Ishikawa (cell line): ENCODE measurements at regions not wholly inside any gene's neighbourhood (a gene's known extent, or its start where the extent isn't known, plus 50 kb on each side); places are given as distances from the start of the nearest gene placed in this dataset.

Experiments
- CEBPB ChIP-seq: IDR thresholded peaks from 2 replicates; pipeline ENCODE4 v1.6.1; 2012
- EP300 ChIP-seq: IDR thresholded peaks from 2 replicates; pipeline ENCODE4 v1.6.1; 2012; ENCODE audit warnings: borderline replicate concordance
- FOXM1 ChIP-seq: IDR thresholded peaks from 2 replicates; pipeline ENCODE4 v1.6.1; 2012; ENCODE audit warnings: low read depth, borderline replicate concordance
- TAF1 ChIP-seq: IDR thresholded peaks from 2 replicates; pipeline ENCODE4 v1.6.1; 2012; ENCODE audit warnings: low read depth, mild to moderate bottlenecking
- ZBTB7A ChIP-seq: IDR thresholded peaks from 2 replicates; pipeline ENCODE4 v1.6.1; 2012; ENCODE audit warnings: low read depth
- TF ChIP-seq, protein P1 (sequence below): IDR thresholded peaks from 2 replicates; pipeline ENCODE4 v1.6.1; 2012
- TF ChIP-seq, protein P2 (sequence below): IDR thresholded peaks from 2 replicates; pipeline ENCODE4 v1.6.1; 2012; ENCODE audit warnings: low read depth, mild to moderate bottlenecking

DNA sequence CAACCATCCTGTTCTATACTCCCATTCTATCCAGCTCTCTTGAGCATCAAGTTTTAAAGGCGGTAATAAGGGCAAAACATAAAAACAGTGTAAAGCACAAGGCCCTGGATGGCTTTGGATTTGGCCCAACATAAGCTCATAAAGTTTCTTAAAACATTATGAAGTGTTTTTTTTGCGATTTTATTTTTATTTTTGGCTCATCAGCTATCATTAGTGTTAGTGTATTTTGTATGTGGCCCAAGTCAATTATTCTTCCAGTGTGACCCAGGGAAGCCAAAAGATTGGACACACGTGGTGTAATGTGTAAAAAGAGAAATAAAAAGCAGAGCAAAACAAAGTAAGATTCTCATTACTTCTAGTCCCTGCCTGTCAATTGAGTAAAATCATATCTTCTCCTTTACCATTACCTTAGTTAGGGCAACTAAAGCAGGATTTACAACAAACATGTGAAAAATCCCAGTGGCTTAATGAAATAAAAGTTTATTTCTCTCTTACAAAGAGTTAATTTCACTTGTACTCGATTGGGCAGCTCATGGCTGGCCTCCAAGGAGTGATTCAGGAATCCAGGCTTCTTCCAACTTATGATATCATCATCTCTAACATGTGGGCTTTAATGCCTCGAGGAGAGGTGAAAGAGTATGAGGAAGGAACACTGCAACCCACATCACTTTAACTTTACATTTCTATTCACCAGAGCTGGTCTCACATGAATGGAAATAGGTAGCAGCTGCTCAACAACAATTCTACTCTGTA, 725.2 kb upstream of the SLITRK1 start:
- TF ChIP-seq TAF1, result no peak
- no peak for TF ChIP-seq FOXM1
- TF ChIP-seq, protein P1, sequence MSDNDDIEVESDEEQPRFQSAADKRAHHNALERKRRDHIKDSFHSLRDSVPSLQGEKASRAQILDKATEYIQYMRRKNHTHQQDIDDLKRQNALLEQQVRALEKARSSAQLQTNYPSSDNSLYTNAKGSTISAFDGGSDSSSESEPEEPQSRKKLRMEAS, result peak; percentile 30; the same call in 1 of the 2 replicates
- no peak for TF ChIP-seq ZBTB7A
- TF ChIP-seq CEBPB, result no peak
- TF ChIP-seq, protein P2, sequence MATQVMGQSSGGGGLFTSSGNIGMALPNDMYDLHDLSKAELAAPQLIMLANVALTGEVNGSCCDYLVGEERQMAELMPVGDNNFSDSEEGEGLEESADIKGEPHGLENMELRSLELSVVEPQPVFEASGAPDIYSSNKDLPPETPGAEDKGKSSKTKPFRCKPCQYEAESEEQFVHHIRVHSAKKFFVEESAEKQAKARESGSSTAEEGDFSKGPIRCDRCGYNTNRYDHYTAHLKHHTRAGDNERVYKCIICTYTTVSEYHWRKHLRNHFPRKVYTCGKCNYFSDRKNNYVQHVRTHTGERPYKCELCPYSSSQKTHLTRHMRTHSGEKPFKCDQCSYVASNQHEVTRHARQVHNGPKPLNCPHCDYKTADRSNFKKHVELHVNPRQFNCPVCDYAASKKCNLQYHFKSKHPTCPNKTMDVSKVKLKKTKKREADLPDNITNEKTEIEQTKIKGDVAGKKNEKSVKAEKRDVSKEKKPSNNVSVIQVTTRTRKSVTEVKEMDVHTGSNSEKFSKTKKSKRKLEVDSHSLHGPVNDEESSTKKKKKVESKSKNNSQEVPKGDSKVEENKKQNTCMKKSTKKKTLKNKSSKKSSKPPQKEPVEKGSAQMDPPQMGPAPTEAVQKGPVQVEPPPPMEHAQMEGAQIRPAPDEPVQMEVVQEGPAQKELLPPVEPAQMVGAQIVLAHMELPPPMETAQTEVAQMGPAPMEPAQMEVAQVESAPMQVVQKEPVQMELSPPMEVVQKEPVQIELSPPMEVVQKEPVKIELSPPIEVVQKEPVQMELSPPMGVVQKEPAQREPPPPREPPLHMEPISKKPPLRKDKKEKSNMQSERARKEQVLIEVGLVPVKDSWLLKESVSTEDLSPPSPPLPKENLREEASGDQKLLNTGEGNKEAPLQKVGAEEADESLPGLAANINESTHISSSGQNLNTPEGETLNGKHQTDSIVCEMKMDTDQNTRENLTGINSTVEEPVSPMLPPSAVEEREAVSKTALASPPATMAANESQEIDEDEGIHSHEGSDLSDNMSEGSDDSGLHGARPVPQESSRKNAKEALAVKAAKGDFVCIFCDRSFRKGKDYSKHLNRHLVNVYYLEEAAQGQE, result no peak
- TF ChIP-seq EP300, result no peak
